GM19035 (cell line): ENCODE measurements at regions not wholly inside any gene's neighbourhood (a gene's known extent, or its start where the extent isn't known, plus 50 kb on each side); places are given as distances from the start of the nearest gene placed in this dataset.

Experiments
- ATAC-seq: cut with Tn5 transposase; IDR thresholded peaks from one replicate; pipeline ENCODE4 v1.9.1; 2021; ENCODE audit not compliant: unreplicated experiment

DNA sequence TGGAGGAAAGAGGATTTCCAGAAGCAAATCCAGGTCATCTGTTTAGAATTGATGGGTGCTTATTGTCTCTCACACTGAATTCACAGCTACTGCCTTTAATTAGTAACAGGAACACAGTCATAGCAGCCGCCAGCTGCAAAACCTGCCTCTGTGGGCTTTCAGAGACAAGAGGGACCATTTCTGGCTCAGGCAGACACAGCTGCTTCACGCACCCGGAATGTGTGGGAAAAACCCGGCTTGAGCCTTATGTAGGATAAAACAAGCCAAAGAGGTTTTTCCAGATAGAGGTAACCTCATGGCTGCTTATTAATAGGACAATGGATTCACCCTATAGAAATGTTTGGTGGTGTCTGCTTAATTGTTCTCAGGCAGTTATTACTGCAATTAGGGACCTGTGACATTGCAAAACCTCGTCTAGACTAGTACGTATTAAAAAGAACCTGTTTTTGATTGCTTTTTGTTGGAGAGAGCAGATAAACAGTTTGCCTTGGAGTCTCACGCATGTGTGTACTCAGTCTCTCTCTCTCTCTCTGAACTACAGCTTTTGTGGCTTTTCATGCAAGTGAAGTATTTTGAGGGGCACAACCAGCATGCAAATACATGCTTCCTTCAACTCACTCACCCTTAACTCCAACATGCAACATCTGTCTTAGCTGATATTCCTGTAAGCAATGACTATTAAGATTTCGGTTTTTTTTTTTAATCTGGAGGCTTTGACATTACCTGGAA is 302.7 kb downstream of the PLK2 start:
- no peak for ATAC-seq

DNA sequence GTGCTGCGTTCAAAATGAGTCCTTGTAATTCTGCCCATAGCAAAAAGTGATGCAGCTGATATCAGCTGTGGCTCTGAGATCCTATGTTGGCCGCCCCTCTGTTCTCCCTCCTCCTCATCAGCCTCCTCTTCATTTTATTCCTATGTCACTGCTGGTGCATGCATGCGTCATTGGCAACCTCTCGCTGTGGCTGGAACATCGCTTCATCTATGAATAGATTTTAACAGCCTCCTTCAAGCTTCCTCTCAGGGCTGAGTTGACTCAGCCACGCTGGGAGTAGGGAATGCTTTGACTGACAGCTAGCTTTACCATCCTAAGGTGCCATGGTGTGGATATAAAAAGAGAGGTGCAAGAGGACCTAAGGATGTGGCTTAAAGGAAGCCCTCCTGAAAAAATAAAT is 303.5 kb downstream of the PLK2 start:
- ATAC-seq: no peak

DNA sequence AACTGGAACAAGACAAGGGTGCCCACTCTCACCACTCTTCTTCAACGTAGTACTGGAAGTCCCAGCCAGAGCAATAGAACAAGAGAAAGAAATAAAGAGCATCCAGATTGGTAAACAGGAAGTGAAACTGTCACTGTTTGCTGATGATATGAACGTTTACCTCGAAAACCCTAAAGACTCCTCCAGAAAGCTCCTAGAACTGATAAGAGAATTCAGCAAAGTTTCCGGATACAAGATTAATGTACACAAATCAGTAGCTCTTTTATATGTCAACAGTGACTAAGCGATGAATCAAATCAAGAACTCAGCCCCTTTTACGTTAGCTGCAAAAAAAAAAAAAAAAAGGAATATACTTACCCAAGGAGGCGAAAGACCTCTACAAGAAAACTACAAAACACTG is 306.6 kb downstream of the PLK2 start:
- no peak for ATAC-seq

DNA sequence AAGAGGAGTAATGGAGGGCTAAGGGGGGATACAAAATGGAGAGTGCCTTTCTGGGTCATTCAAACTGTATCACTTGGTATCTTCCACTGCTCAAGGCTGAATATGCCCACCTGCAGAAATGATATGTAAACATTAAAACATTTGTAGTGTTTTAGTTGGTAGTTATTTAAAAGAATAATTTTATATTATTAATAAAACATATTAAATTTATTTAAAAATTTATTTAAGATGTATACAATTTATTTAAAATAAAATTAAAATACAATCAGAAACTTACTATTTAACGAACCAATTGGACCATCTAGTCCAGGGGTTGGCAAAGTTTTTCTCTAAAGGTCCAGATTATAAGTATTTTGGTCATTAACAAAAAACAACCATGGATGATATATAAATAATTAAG is 308.5 kb downstream of the PLK2 start:
- no peak for ATAC-seq

DNA sequence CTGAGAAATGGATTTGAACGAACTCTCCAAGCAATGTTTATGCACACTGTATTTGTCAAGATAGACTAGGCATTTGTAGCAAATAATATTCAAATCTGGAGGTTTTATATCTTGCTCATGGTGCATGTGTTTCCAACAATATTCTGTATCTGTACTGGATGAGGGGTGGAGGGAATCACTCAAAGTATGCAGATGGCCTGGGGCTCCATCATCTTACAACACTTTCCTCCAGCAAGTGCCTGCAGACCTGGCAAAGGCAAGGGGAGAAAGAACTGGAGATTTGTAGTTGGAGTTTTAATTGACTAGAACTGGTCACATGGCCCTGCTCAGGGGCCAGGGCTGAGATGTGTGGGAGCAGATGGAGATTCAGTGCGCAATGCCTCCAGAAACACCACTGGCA is 309.0 kb downstream of the PLK2 start:
- no peak for ATAC-seq

DNA sequence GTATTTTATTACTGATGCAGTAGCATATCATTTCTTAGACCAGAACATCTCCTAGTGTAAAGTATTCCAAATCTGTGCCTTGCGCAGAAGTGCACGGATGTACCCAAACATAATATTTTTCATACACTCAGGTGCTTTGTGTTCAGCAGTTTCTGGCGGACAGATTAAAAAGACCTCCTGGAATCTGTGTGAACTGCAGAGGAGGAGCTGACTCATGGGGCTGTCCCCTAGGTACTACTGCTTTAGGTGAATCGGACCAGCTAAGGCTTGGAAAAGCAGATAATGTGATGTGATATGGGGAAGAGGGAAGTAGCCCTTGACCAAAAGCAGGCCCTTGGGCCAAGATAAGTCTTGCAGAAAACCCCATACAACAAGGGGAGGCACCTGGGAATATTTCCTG is 310.1 kb downstream of the PLK2 start:
- ATAC-seq: no peak

DNA sequence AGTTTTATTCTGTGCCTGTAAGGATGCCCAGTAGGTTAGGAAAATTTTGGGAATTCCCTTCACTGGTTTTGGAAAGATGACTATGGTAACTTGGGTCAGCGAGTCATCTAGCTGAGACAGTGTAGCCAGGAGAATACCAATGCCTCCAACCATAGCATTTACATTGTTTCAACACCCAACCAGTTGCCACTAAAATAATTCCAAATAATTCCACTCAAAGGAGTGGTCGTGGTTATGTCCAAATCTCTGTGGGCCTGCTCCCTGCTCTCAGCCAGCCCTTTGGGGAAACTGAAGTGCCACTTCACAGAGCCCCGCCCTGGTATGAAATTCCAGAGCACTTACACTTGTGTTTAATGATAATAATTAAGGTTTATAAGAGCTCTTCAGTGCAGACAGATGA is 310.5 kb downstream of the PLK2 start:
- ATAC-seq: no peak

DNA sequence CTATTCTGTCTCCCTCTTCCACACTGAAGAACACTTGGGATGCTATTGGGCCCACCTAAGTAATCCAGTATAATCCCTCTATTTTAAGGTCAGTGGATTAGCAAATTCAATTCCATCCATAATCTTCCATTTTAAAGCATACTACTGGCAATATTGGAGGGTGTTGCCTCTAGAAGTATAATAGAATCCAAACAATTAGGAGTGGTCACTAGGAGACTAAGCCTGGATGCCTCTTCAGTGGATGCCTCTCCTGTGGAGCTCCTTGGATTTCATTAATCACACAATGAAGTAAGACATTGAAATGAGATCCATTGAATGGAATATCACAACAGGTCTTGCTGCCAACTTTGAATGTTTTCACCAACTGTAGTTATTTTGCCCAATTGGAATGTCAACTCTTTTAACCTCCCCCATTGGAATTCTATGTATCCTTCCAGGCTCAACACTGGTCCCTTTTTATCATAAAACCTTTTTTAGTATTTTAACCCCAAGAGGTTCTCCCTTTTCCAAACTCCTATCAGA is 311.6 kb downstream of the PLK2 start:
- ATAC-seq: no peak

DNA sequence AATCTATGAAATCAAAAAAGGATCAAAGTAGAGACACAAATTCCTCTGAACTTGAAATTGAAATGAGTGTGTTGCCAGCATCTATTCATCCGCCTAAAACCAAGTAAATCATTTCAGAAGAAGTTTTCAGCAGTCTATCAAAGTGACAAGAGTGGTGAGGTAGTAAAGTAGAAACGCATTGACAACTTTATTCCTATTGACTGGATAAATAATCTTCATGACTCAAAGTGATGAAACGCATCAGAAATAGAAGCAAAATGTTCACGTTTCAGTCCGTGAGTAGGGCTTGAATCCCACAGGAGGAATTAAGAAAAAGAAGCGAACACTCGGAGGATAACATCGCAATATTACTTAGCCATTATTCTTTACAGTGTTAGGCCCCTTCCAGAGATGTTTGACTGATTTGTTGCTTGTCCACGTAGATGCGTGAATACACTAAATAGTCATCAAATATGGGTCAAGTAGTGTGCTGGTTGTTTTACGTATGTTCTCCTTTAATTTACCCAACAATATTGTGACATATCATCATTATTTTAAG is 314.4 kb downstream of the PLK2 start:
- ATAC-seq: no peak

DNA sequence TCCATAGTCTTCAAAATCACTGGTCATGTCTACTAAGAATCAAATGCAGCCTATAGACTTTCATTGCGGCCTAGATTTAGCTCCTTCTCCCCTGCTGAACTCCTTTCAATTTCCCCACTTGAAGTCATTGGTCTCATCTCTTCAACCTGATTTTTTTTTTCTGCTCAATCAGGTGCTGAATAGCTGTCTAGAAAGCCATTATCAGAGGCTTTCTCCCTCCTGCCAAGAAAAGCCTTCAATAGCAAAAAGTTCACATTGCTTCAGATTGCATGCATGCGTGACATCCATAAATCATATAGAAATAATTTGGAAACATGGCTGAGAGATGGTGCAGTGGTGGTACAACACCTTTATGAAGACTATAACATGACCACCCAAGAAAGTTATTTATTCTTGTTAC is 316.2 kb downstream of the PLK2 start:
- ATAC-seq: no peak

DNA sequence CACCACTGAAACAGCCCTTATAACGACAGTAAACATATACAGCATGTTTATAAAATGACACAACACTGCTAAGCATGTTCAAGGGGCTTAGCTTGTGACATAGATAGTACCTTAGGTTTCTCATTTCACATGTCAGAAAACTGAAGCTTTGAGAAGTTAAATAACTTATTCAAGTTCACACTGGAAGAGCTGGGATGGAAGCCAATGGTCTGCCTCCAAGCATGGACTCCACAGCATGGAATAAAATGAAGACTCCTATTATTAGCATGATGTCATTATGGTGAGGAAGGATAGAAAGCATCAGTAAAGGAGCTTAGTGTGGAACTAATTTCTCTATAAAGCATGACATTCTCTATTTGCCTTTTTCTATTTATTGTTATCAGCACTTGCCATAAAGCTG is 316.7 kb downstream of the PLK2 start:
- ATAC-seq: no peak

DNA sequence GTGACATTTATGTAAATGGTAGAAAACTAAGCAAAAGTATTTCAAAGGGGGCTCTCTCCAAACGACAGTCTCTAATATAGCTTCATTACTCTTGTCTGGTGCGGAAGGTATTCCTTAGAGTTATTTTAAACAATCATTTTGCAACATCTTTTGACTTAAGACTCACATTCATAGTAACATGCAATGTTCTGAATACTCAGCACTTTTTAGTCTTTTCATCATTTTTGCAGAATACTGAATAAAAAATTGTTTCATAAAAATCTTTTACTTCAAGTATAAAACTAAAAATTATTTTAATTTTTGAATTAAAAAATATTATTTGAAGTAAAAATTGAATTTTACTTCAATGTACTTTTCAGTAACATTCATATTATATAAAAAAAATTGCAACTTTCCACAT is 321.1 kb downstream of the PLK2 start:
- ATAC-seq: no peak

DNA sequence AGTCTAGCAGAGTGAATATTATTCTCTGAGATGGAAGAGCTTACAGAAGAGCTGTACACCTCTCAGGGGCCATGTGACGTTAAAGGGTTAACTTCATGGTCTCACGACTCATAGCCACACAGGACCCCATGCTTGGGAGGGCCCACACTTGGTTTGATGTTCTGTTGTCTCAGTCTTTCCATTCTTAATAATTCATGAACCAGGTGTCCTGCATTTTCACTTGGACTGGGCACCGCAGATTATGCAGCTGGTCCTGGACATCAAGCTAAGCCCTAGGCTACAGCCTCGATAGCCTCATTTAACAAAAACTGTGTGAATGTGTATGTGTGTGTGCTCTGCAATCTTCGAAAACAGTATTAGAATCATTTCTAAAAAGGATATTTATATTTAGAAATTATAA is 323.5 kb downstream of the PLK2 start:
- no peak for ATAC-seq

DNA sequence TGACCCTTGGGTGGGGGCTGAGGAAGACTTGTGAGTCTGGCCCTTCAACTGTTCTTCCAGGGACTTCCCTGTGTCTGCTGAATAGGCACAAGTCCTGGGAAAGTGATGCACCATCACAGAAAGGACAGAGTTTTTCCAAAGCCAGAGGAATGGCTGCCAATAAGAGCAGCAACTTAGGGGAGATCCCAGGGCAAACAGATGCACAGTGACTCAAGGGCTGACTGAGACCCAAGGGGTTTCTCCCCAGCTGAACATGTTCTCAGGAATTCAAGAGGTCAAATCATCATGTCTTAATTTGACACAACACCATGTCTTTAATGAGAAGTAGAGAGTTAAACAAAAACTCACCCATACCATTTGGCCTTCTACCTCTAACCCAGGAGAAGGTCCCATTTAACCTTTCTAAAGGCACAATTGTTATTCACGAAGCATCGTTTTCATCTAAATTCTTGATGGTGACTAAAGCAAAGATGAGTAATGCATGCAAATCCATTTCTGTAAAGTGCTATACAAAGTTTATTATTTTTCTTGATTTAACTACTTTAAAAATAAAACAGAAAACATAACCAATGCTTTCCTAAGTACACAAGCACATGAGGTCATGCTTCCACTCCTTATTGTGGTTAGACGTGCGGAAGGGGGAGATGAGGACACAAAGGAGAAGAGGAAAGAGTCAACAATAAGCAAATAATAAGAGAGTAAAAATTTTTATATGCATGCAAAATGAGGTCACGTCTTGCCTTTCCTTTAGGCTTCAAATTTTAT is 324.1 kb downstream of the PLK2 start:
- no peak for ATAC-seq

DNA sequence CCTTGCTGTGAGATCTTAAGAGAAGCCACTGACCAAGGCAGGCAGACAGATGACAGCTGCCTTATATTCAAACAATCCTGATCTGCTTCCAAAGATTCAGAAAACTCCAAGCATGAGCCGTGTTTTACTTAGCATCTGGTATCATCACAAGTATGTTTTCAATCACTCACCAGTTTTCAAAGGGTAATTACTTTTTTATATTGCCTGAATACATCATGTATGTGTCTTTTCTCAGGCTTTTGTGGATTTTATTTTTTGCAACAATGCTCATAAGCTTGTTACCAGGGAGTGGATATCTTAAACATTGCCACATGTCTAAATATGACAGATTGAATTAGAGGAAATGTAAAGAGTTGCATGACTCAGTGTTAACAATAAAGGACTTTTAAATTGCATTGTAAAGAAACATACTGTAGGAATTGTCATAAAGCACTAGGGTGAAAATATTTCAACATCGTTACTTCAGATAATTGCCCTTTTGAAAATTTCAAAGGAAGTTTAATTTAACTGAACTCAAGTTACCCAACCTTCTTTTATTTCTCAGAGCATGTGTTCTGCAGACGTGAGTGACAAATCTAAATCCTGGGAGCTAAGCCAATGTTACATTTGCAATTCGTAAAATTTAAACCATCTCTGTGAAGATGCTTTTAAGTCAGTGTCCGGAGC is 326.1 kb downstream of the PLK2 start:
- ATAC-seq: no peak

DNA sequence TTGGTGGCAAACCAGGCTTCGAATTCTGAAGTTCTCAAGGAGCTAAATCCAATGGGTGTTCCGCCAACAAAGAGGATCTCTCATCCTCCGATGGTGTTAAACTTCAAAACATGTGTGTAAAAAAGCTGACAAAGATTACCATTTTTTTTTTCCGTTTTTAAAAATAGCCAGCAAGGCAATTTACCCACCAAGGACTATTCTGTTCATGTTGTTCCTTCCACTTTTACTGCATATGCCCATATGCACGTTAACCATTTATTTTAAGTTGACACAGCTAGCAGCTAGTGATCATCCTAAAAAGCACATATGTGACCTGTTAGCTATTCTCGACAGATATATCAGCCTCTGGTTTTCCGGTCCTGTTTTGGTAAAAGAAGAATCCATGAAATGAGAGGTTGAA is 326.7 kb downstream of the PLK2 start:
- no peak for ATAC-seq

DNA sequence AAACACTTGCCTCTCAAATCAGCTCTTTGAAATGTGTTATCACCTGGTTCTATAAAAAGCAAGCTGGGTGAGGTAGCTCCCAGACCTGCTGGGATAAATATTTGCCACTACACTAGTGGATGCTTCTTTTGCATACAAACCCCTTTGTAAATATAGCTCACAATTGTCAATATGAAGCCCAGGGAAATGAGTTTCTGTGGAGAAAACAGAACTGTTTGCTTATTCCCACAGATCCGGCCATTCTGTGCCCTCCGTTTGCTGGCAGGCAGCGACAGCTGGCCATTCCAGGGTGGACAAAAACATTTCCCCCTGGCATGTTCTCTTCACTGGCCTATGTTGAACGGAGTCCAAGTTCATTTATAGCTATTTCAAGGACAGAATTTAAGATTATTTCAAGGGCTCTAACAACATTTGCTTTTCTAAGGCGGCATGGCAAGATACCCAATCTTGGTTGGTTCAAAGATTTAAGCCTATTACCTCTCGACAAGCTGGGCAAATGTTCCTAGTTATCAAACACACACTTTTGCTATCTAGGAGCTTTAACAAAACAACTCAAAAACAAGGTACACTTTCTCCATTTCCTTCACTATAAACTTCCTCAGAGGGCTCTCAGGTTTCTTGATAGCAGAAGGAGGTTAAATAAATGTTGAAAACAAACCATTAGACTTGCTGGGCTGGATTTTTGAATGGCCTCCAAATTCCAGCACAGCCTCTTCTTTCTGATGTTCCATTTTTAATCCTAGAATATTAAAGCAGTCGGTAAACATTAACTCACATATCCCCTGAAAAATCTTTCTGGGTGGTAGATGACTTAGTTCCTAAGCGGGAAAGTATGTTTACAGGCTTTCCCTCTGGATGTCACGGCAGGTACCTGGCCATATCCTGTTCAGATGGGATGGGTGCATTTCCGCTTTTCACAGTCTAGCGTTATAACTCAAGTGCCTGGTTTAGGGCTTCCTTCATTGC is 332.3 kb downstream of the PLK2 start:
- ATAC-seq: no peak

DNA sequence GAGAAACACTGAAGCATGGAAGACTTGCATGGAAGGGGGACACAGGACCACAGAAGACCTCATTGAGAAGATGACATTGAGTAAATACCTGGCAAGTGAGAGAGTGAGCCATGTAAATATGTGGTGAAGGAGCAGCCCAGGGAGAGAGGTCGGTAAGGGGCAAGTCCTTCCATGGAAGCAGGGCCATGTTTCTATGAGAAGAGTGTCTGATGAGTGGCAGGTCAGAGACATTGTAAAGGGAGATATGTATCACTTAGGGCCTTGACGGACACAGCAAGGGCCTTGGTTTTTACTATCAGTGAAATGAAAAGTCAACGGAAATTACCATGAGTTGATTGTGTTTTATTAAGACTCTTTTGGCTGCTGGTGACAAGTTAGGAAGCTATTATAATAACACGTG is 336.4 kb downstream of the PLK2 start:
- no peak for ATAC-seq

DNA sequence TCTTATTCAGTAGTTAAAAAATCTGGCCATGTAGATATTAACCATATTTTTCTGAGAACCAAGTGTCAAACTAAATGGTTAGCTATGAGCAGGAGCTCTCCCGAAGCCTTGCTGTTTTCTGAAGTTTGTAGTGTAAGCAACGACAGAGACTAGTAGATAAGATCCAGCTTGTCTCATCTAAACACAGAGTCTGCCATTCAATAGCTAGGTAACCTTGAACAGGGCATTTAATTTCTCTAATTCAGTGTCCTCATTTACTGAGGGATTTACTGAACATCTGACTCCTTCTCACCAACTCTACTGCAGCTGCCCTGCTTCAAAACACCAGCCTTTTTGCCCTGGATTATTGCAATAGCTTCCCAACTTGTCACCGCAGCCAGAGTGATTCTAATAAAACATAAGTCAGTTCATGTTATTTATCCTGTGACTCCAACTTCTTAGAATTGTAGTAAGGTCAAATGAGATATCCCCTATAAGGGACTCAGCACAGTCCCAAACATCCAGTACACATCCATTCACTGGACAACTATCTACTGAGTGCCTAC is 337.0 kb downstream of the PLK2 start:
- ATAC-seq: no peak

DNA sequence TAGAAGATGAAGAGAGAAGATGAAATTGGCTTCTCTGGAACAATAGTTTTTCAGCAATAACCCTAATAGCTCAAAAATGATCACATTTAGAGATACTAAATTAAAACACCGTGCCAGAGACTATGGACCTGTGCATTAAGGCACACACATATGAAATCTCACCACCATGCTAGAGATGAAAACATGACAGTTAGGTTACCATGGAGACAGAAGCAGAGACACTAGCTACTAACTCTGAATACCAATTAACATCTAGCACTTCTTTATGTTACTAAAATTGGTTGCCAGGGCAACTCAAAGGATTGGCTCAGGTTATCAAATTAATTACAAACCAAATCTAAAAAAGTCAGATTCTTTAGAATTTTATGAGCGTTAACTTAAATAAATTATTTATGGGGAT is 337.7 kb downstream of the PLK2 start:
- ATAC-seq: no peak
